ENCODE measurements at regions not wholly inside any gene's neighbourhood (a gene's known extent, or its start where the extent isn't known, plus 50 kb on each side); places are given as distances from the start of the nearest gene placed in this dataset.

GRCh38 chr12:65614259-65614889 lies 209.9 kb upstream of the HMGA2 start:
- TF ChIP-seq TAF1 (IDR thresholded peaks at IDR 0.05; ENCODE audit: low read depth) = no peak
- TF ChIP-seq NFIC (IDR thresholded peaks at IDR 0.05) = no peak
- TF ChIP-seq RAD21 (IDR thresholded peaks at IDR 0.05; ENCODE audit: low read depth) = no peak
- no peak for TF ChIP-seq TEAD4 (IDR thresholded peaks at IDR 0.05)
- no peak for TF ChIP-seq CEBPB (IDR thresholded peaks at IDR 0.05)
- no peak for TF ChIP-seq CREB1 (IDR thresholded peaks at IDR 0.05; ENCODE audit: low read depth)
- TF ChIP-seq YY1 (IDR thresholded peaks at IDR 0.05; ENCODE audit: low read depth) = no peak
- TF ChIP-seq EP300 (IDR thresholded peaks at IDR 0.05; ENCODE audit: borderline replicate concordance) = no peak
- no peak for TF ChIP-seq ZBTB7A (IDR thresholded peaks at IDR 0.05; ENCODE audit: low read depth)
- TF ChIP-seq USF1 (IDR thresholded peaks at IDR 0.05) = no peak
- no peak for TF ChIP-seq TCF12 (IDR thresholded peaks at IDR 0.05; ENCODE audit: low read depth)
- no peak for TF ChIP-seq REST (IDR thresholded peaks at IDR 0.05; ENCODE audit: low read depth)
- TF ChIP-seq FOXM1 (IDR thresholded peaks at IDR 0.05; ENCODE audit: borderline replicate concordance, low read depth) = no peak
- no peak for TF ChIP-seq MAX (IDR thresholded peaks at IDR 0.05)
- no peak for TF ChIP-seq EGR1 (IDR thresholded peaks at IDR 0.05)

GRCh38 chr12:65615118-65615517 lies 209.2 kb upstream of the HMGA2 start:
- no peak for TF ChIP-seq USF1 (IDR thresholded peaks at IDR 0.05)
- no peak for TF ChIP-seq CREB1 (IDR thresholded peaks at IDR 0.05; ENCODE audit: low read depth)
- no peak for TF ChIP-seq FOXM1 (IDR thresholded peaks at IDR 0.05; ENCODE audit: borderline replicate concordance, low read depth)
- no peak for TF ChIP-seq CEBPB (IDR thresholded peaks at IDR 0.05)
- no peak for TF ChIP-seq NFIC (IDR thresholded peaks at IDR 0.05)
- no peak for TF ChIP-seq TCF12 (IDR thresholded peaks at IDR 0.05; ENCODE audit: low read depth)
- no peak for TF ChIP-seq RAD21 (IDR thresholded peaks at IDR 0.05; ENCODE audit: low read depth)
- TF ChIP-seq EP300 (IDR thresholded peaks at IDR 0.05; ENCODE audit: borderline replicate concordance) = no peak
- TF ChIP-seq REST (IDR thresholded peaks at IDR 0.05; ENCODE audit: low read depth) = no peak
- no peak for TF ChIP-seq YY1 (IDR thresholded peaks at IDR 0.05; ENCODE audit: low read depth)
- no peak for TF ChIP-seq TEAD4 (IDR thresholded peaks at IDR 0.05)
- no peak for TF ChIP-seq MAX (IDR thresholded peaks at IDR 0.05)
- TF ChIP-seq ZBTB7A (IDR thresholded peaks at IDR 0.05; ENCODE audit: low read depth) = no peak
- TF ChIP-seq EGR1 (IDR thresholded peaks at IDR 0.05) = no peak

GRCh38 chr12:65616022-65616421 lies 208.3 kb upstream of the HMGA2 start:
- TF ChIP-seq USF1 (IDR thresholded peaks at IDR 0.05) (no peak), REST (IDR thresholded peaks at IDR 0.05; ENCODE audit: low read depth) (no peak), CREB1 (IDR thresholded peaks at IDR 0.05; ENCODE audit: low read depth) (no peak), EP300 (IDR thresholded peaks at IDR 0.05; ENCODE audit: borderline replicate concordance) (no peak), EGR1 (IDR thresholded peaks at IDR 0.05) (no peak), ZBTB7A (IDR thresholded peaks at IDR 0.05; ENCODE audit: low read depth) (no peak), MAX (IDR thresholded peaks at IDR 0.05) (no peak), NFIC (IDR thresholded peaks at IDR 0.05) (no peak), RAD21 (IDR thresholded peaks at IDR 0.05; ENCODE audit: low read depth) (no peak), FOXM1 (IDR thresholded peaks at IDR 0.05; ENCODE audit: borderline replicate concordance, low read depth) (no peak)

Measured in Ishikawa (cell line).